GM21423 (cell line): ENCODE measurements at regions not wholly inside any gene's neighbourhood (a gene's known extent, or its start where the extent isn't known, plus 50 kb on each side); places are given as distances from the start of the nearest gene placed in this dataset.

Experiments
- ATAC-seq: cut with Tn5 transposase; IDR thresholded peaks from one replicate; pipeline ENCODE4 v1.9.1; 2021; ENCODE audit warnings: mild to moderate bottlenecking, moderate library complexity; ENCODE audit not compliant: unreplicated experiment

GRCh38 chr15:88322461-88322860 lies 65.9 kb upstream of the NTRK3 start:
- no peak for ATAC-seq

- no peak for ATAC-seq
Measured at GRCh38 chr15:88321271-88321670, 64.7 kb upstream of the NTRK3 start.

- no peak for ATAC-seq
Measured at GRCh38 chr15:88316586-88316985, 60.0 kb upstream of the NTRK3 start.

GRCh38 chr15:88315221-88315878 lies 58.8 kb upstream of the NTRK3 start:
- ATAC-seq, result no peak

- ATAC-seq, result no peak
Measured at GRCh38 chr15:88312941-88313579, 56.5 kb upstream of the NTRK3 start.

- no peak for ATAC-seq
Measured at GRCh38 chr15:88309363-88309762, 52.8 kb upstream of the NTRK3 start.

- no peak for ATAC-seq
Measured at GRCh38 chr15:88307344-88307743, 50.8 kb upstream of the NTRK3 start.
